ENCODE measurements at regions not wholly inside any gene's neighbourhood (a gene's known extent, or its start where the extent isn't known, plus 50 kb on each side); places are given as distances from the start of the nearest gene placed in this dataset.
"Not testable (repeated sequence)": the region's sequence is repeated elsewhere in the genome, so short reads cannot be mapped to it uniquely, and the experiment has no call there.

DNA sequence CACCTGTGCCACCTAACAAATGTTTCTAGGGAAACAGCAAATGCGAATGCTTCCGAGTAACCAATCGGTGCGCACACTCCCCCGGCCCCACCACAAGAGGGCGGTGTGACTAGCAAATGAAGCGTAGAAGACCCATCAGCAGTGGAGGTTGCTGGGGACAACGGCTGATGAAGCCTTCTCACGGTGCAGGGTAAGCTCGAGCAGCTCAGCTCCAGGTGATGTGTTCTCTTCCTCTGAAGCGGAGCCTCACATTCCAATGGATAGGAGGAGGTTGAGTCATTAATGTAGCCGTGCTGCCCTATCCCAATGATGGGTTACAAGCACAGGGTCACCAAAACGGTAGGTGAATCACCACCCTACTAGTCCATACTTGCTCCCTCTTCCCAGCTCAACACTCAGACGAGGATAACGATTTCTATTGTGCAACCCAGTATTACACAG is 127.6 kb upstream of the TWIST2 start:
- H3K4me3 ChIP-seq (replicated peaks; ENCODE audit: insufficient read depth, low read length): no peak overlapping the region
- DNase-seq (ENCODE audit: low read depth in 1 of 2, low spot score in 1 of 2): peak; percentile 20 to 63
- H3K27me3 ChIP-seq (ENCODE audit: insufficient read depth, poor library complexity, severe bottlenecking): no peaks in the 10 kb centered on the region
- TF ChIP-seq SPI1 (IDR thresholded peaks at IDR 0.05; ENCODE audit: borderline replicate concordance, low read depth): no peak
- TF ChIP-seq, protein P1, sequence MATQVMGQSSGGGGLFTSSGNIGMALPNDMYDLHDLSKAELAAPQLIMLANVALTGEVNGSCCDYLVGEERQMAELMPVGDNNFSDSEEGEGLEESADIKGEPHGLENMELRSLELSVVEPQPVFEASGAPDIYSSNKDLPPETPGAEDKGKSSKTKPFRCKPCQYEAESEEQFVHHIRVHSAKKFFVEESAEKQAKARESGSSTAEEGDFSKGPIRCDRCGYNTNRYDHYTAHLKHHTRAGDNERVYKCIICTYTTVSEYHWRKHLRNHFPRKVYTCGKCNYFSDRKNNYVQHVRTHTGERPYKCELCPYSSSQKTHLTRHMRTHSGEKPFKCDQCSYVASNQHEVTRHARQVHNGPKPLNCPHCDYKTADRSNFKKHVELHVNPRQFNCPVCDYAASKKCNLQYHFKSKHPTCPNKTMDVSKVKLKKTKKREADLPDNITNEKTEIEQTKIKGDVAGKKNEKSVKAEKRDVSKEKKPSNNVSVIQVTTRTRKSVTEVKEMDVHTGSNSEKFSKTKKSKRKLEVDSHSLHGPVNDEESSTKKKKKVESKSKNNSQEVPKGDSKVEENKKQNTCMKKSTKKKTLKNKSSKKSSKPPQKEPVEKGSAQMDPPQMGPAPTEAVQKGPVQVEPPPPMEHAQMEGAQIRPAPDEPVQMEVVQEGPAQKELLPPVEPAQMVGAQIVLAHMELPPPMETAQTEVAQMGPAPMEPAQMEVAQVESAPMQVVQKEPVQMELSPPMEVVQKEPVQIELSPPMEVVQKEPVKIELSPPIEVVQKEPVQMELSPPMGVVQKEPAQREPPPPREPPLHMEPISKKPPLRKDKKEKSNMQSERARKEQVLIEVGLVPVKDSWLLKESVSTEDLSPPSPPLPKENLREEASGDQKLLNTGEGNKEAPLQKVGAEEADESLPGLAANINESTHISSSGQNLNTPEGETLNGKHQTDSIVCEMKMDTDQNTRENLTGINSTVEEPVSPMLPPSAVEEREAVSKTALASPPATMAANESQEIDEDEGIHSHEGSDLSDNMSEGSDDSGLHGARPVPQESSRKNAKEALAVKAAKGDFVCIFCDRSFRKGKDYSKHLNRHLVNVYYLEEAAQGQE (IDR thresholded peaks at IDR 0.05; ENCODE audit: insufficient replicate concordance, low read depth): no peak
- no peak for TF ChIP-seq GABPA (IDR thresholded peaks at IDR 0.05; ENCODE audit: low read depth)
- TF ChIP-seq POLR2AphosphoS5 (IDR thresholded peaks at IDR 0.05; ENCODE audit: low read depth): no peak
- TF ChIP-seq, protein P2, sequence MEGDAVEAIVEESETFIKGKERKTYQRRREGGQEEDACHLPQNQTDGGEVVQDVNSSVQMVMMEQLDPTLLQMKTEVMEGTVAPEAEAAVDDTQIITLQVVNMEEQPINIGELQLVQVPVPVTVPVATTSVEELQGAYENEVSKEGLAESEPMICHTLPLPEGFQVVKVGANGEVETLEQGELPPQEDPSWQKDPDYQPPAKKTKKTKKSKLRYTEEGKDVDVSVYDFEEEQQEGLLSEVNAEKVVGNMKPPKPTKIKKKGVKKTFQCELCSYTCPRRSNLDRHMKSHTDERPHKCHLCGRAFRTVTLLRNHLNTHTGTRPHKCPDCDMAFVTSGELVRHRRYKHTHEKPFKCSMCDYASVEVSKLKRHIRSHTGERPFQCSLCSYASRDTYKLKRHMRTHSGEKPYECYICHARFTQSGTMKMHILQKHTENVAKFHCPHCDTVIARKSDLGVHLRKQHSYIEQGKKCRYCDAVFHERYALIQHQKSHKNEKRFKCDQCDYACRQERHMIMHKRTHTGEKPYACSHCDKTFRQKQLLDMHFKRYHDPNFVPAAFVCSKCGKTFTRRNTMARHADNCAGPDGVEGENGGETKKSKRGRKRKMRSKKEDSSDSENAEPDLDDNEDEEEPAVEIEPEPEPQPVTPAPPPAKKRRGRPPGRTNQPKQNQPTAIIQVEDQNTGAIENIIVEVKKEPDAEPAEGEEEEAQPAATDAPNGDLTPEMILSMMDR (IDR thresholded peaks at IDR 0.05; ENCODE audit: insufficient read depth, low read length): peak; percentile 70
- H3K27ac ChIP-seq (replicated peaks): no peak overlapping the region

DNA sequence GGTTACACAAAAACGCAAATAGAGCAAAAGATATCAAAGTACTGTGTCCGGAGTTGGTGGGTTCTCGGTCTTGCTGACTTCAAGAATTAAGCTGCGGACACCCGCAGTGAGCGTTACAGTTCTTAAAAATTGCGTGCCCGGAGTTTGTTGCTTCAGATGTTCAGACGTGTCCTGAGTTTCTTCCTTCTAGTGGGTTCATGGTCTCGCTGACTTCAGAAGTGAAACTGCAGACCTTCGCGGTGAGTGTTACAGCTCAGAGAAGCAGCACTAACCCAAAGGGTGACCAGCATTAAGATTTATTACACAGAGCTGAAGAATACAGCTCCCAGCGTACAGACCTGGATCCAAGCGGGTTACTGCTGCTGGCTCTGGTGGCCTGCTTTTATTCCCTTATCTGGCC is 125.7 kb upstream of the TWIST2 start:
- Histone ChIP-seq H3K27me3 (ENCODE audit: insufficient read depth, poor library complexity, severe bottlenecking) (no peaks in the 10 kb centered on the region), H3K27ac (replicated peaks) (no peak overlapping the region), H3K4me3 (replicated peaks; ENCODE audit: insufficient read depth, low read length) (no peak overlapping the region)
- TF ChIP-seq GABPA (IDR thresholded peaks at IDR 0.05; ENCODE audit: low read depth): no peak
- TF ChIP-seq, protein P1 (IDR thresholded peaks at IDR 0.05; ENCODE audit: insufficient replicate concordance, low read depth): no peak
- TF ChIP-seq SPI1 (IDR thresholded peaks at IDR 0.05; ENCODE audit: borderline replicate concordance, low read depth): no peak
- TF ChIP-seq, protein P2 (IDR thresholded peaks at IDR 0.05; ENCODE audit: insufficient read depth, low read length): no peak
- no peak for TF ChIP-seq POLR2AphosphoS5 (IDR thresholded peaks at IDR 0.05; ENCODE audit: low read depth)
- DNase-seq (ENCODE audit: low read depth in 1 of 2, low spot score in 1 of 2): no peak

DNA sequence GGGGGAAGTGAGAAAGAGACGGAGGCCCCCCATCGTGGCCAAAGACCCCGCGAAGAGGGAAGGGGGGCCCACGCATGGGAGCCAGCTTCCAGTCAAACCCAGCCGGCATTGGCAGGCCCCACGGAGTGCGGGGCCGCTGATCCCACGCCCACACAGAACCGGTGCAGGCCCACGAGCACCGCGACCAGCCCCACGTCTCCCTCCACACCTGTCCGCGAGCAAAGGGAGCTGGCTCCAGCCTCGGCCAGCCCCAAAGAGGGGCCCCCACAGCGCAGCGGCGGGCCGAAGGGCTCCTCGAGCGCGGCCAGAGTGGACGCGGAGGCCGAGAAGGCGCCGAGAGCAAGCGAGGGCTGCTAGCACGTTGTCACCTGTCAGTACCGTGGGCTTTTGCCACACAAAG is 125.0 kb upstream of the TWIST2 start:
- no peak for DNase-seq (ENCODE audit: low read depth in 1 of 2, low spot score in 1 of 2)
- no peak overlapping the region for H3K27ac ChIP-seq (replicated peaks)
- H3K4me3 ChIP-seq (replicated peaks; ENCODE audit: insufficient read depth, low read length): no peak overlapping the region
- H3K27me3 ChIP-seq (ENCODE audit: insufficient read depth, poor library complexity, severe bottlenecking): no peaks in the 10 kb centered on the region
- TF ChIP-seq SPI1 (IDR thresholded peaks at IDR 0.05; ENCODE audit: borderline replicate concordance, low read depth): no peak
- TF ChIP-seq, protein P2 (IDR thresholded peaks at IDR 0.05; ENCODE audit: insufficient read depth, low read length): no peak

DNA sequence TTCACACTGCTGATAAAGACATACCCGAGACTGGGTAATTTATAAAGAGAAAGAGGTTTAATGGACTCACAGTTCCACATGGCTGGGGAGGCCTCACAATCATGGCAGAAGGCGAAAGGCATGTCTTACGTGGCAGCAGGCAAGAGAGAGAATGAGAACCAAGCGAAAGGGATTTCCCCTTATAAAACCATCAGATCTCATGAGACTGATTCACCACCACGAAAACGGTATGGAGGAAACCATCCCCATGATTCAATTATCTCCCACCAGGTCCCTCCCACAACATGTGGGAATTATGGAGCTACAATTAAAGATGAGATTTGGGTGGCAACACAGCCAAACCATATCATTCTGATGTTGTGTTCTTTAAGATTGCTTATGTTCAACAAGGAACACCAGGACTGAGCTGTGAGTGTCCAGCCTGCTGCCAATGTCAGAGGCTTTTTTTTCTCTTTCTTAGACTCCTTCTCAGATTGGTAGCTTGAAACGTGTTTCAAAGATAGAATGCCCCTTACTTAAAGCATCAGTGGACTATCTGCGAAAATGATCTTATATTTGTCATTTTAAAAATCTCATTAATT is 124.1 kb upstream of the TWIST2 start:
- not testable (repeated sequence) for H3K27ac ChIP-seq (replicated peaks); DNase-seq (ENCODE audit: low read depth in 1 of 2, low spot score in 1 of 2); H3K27me3 ChIP-seq (ENCODE audit: insufficient read depth, poor library complexity, severe bottlenecking); H3K4me3 ChIP-seq (replicated peaks; ENCODE audit: insufficient read depth, low read length)

Measured in HL-60 (cell line).